ENCODE measurements at regions not wholly inside any gene's neighbourhood (a gene's known extent, or its start where the extent isn't known, plus 50 kb on each side); places are given as distances from the start of the nearest gene placed in this dataset.
A peak's percentile ranks its signal among the peaks of the same experiment; 100 is the strongest.
"Not testable (repeated sequence)": the region's sequence is repeated elsewhere in the genome, so short reads cannot be mapped to it uniquely, and the experiment has no call there.

DNA sequence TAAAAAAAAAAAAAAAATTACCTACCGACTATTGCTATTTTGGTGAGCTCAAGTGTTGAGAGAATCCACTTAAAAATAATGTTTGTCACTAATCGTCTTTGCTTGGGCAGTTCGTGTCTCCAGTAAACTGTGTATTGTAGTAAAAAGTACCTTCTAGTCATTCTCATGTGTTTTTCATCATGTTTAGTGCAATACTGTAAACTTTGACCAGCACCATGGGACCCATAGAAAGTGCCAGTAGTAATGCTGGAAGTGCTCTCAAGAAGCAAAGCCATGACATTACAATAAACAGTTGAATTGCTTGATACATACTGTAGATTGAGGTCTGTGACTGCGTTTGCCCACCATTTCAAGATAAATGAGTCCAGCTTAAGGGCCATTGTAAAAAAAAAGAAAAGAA, 395.2 kb downstream of the BCKDHB start:
- H3K9me3 ChIP-seq, result no peaks in the 10 kb centered on the region
- H3K9ac ChIP-seq (ENCODE audit: low read depth in 2 of 2, low read length in 2 of 2), result no peak overlapping the region
- H3K4me1 ChIP-seq, result no peaks in the 10 kb centered on the region
- no peak overlapping the region for H3K4me3 ChIP-seq
- TF ChIP-seq, protein P1, sequence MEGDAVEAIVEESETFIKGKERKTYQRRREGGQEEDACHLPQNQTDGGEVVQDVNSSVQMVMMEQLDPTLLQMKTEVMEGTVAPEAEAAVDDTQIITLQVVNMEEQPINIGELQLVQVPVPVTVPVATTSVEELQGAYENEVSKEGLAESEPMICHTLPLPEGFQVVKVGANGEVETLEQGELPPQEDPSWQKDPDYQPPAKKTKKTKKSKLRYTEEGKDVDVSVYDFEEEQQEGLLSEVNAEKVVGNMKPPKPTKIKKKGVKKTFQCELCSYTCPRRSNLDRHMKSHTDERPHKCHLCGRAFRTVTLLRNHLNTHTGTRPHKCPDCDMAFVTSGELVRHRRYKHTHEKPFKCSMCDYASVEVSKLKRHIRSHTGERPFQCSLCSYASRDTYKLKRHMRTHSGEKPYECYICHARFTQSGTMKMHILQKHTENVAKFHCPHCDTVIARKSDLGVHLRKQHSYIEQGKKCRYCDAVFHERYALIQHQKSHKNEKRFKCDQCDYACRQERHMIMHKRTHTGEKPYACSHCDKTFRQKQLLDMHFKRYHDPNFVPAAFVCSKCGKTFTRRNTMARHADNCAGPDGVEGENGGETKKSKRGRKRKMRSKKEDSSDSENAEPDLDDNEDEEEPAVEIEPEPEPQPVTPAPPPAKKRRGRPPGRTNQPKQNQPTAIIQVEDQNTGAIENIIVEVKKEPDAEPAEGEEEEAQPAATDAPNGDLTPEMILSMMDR (IDR thresholded peaks at IDR 0.05), result no peak
- DNase-seq, result no peak
- no peaks in the 10 kb centered on the region for H3K27me3 ChIP-seq
- intact Hi-C loops (cut with DNase I), result no loop called here
- no peak overlapping the region for H3K27ac ChIP-seq
- no peaks in the 10 kb centered on the region for H3K36me3 ChIP-seq

GRCh38 chr6:80497696-80498486, 391.4 kb downstream of the BCKDHB start:
- H3K36me3 ChIP-seq; H3K4me1 ChIP-seq; H3K27me3 ChIP-seq; H3K9ac ChIP-seq (ENCODE audit: low read depth in 2 of 2, low read length in 2 of 2); H3K9me3 ChIP-seq; H3K27ac ChIP-seq; intact Hi-C loops (cut with DNase I): not testable (repeated sequence)
- H3K4me3 ChIP-seq, result peak overlapping the region; percentile 20
- peak; percentile 60 for DNase-seq

GRCh38 chr6:80489911-80490635, 383.6 kb downstream of the BCKDHB start:
- Histone ChIP-seq H3K27me3 (no peaks in the 10 kb centered on the region), H3K4me1 (no peaks in the 10 kb centered on the region), H3K9ac (ENCODE audit: low read depth in 2 of 2, low read length in 2 of 2) (no peak overlapping the region), H3K9me3 (no peaks in the 10 kb centered on the region), H3K36me3 (no peaks in the 10 kb centered on the region), H3K27ac (no peak overlapping the region), H3K4me3 (no peak overlapping the region)
- intact Hi-C loops (cut with DNase I), result no loop called here
- DNase-seq, result no peak
- TF ChIP-seq, protein P1 (IDR thresholded peaks at IDR 0.05), result no peak

GRCh38 chr6:80488190-80488589, 381.7 kb downstream of the BCKDHB start:
- DNase-seq, result no peak
- intact Hi-C loops (cut with DNase I), result no loop called here
- Histone ChIP-seq H3K27me3 (no peaks in the 10 kb centered on the region), H3K4me3 (no peak overlapping the region), H3K9ac (ENCODE audit: low read depth in 2 of 2, low read length in 2 of 2) (no peak overlapping the region), H3K36me3 (no peaks in the 10 kb centered on the region), H3K4me1 (no peaks in the 10 kb centered on the region), H3K27ac (no peak overlapping the region), H3K9me3 (no peaks in the 10 kb centered on the region)
- TF ChIP-seq, protein P1 (IDR thresholded peaks at IDR 0.05), result no peak

GRCh38 chr6:80485494-80485893, 379.0 kb downstream of the BCKDHB start:
- H3K27ac ChIP-seq; H3K4me1 ChIP-seq; H3K9ac ChIP-seq (ENCODE audit: low read depth in 2 of 2, low read length in 2 of 2); intact Hi-C loops (cut with DNase I); H3K27me3 ChIP-seq; H3K4me3 ChIP-seq; DNase-seq; H3K36me3 ChIP-seq; H3K9me3 ChIP-seq: not testable (repeated sequence)

GRCh38 chr6:80482056-80482455, 375.6 kb downstream of the BCKDHB start:
- Histone ChIP-seq H3K4me1 (no peaks in the 10 kb centered on the region), H3K9me3 (no peaks in the 10 kb centered on the region), H3K27ac (no peak overlapping the region), H3K27me3 (no peaks in the 10 kb centered on the region), H3K36me3 (no peaks in the 10 kb centered on the region), H3K9ac (ENCODE audit: low read depth in 2 of 2, low read length in 2 of 2) (no peak overlapping the region), H3K4me3 (no peak overlapping the region)
- intact Hi-C loops (cut with DNase I), result no loop called here
- TF ChIP-seq, protein P1 (IDR thresholded peaks at IDR 0.05), result no peak
- no peak for DNase-seq
